Testis (tissue), 2 donors: ENCODE measurements at regions not wholly inside any gene's neighbourhood (a gene's known extent, or its start where the extent isn't known, plus 50 kb on each side); places are given as distances from the start of the nearest gene placed in this dataset.

ENCODE experiments used
- POLR2A ChIP-seq: fragments of 450-650 bp; IDR thresholded peaks from one replicate; pipeline ENCODE4 v1.6.1; 2017; ENCODE audit warnings: antibody characterized with exemption, mild to moderate bottlenecking, moderate library complexity
- TF ChIP-seq, protein P1 (sequence below), 3 experiments: fragments of 450-650 bp in 2 of 3; fragments of 200-600 bp in 1 of 3; sonication (generic) in 1 of 3; IDR thresholded peaks; one replicate each; pipeline ENCODE4 v1.5.1; 2016 to 2019; ENCODE audit warnings: antibody characterized with exemption in 3 of 3, mild to moderate bottlenecking in 2 of 3, moderate library complexity in 1 of 3

DNA sequence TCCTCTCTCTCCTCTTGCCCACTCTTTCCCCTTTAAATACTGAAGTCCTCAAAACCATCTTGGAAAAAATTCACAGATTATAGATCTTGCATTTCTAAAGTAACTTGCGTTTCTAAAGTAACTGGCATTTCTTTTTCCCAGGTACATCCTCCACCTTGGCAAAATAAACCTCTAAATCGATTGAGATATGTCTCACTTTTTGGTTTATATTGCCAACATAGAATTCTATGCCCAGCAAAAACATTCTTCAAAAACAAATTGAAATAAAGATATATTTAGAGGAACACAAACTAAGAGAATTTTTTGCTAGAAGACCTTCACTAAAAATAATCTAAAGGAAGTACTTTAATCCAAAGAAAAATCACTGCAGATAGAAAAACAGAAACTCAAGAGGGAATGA lies 122.5 kb upstream of the RBMS1 start:
- TF ChIP-seq POLR2A, result no peak
- TF ChIP-seq, protein P1, sequence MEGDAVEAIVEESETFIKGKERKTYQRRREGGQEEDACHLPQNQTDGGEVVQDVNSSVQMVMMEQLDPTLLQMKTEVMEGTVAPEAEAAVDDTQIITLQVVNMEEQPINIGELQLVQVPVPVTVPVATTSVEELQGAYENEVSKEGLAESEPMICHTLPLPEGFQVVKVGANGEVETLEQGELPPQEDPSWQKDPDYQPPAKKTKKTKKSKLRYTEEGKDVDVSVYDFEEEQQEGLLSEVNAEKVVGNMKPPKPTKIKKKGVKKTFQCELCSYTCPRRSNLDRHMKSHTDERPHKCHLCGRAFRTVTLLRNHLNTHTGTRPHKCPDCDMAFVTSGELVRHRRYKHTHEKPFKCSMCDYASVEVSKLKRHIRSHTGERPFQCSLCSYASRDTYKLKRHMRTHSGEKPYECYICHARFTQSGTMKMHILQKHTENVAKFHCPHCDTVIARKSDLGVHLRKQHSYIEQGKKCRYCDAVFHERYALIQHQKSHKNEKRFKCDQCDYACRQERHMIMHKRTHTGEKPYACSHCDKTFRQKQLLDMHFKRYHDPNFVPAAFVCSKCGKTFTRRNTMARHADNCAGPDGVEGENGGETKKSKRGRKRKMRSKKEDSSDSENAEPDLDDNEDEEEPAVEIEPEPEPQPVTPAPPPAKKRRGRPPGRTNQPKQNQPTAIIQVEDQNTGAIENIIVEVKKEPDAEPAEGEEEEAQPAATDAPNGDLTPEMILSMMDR (IDR thresholded peaks at IDR 0.05), result no peak
